ENCODE measurements at regions not wholly inside any gene's neighbourhood (a gene's known extent, or its start where the extent isn't known, plus 50 kb on each side); places are given as distances from the start of the nearest gene placed in this dataset.

DNA sequence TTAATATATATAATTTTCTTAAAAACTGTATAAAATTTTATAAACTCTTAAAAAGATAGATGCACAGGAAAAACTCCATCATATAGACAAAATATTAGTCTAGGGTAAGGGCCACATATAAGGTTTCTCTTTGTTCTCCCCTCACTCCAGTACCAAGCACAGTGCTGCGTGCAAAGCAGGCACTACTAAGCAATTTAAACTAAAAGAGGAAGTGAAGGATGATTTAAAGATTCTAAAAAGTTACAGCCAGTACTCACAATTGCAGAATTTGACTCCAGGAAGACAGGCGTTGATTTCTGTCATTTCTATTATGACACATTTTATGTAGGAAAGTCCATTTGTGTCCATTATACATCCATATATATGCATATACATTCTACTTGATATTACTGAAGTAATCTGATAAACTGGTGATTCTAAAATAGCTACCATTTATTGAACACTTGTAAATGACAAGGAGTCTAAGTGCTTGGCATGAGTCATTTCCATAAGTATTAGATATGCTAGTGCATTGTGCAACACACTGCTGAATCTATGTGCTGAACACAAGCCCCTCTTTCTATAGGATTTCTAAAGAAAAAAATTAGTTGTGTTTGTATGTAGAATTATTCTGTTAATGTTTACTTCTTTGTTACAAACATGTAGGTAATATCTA, 785.5 kb upstream of the ARRDC4 start:
- peaks cover 19% of the 10 kb centered on the region for H3K4me1 Mint-ChIP-seq (ENCODE audit: low read depth, unreplicated experiment)
- TF ChIP-seq, protein P1, sequence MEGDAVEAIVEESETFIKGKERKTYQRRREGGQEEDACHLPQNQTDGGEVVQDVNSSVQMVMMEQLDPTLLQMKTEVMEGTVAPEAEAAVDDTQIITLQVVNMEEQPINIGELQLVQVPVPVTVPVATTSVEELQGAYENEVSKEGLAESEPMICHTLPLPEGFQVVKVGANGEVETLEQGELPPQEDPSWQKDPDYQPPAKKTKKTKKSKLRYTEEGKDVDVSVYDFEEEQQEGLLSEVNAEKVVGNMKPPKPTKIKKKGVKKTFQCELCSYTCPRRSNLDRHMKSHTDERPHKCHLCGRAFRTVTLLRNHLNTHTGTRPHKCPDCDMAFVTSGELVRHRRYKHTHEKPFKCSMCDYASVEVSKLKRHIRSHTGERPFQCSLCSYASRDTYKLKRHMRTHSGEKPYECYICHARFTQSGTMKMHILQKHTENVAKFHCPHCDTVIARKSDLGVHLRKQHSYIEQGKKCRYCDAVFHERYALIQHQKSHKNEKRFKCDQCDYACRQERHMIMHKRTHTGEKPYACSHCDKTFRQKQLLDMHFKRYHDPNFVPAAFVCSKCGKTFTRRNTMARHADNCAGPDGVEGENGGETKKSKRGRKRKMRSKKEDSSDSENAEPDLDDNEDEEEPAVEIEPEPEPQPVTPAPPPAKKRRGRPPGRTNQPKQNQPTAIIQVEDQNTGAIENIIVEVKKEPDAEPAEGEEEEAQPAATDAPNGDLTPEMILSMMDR (IDR thresholded peaks at IDR 0.05; ENCODE audit: partially characterized antibody, unreplicated experiment) = no peak

DNA sequence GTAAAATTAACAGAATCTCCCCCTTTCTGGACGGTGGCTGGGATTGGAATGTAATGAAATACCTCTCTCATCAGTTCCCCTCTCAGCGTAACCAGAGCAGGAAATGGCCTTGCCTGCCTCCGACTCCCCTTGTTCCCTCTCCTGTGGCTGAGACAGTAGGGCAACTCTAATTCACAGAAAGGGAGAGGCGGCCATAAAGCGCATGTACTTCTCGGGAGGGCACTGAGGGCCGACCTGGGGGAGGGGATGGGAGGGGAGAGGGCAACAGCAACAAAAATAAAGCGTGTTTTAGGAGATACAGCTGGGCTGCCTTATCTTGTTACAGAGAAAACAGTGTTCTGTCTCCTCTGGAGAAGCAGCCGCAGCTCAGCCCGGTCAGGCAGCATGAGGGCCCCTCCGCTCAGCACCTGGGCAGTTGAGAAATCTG, 783.3 kb upstream of the ARRDC4 start:
- DNase-seq = peak; percentile 27
- no peaks in the 10 kb centered on the region for H3K36me3 Mint-ChIP-seq (ENCODE audit: unreplicated experiment)
- TF ChIP-seq, protein P1 (IDR thresholded peaks at IDR 0.05; ENCODE audit: partially characterized antibody, unreplicated experiment) = no peak
- H3K27me3 Mint-ChIP-seq (ENCODE audit: unreplicated experiment) = peaks cover 1% of the 10 kb centered on the region
- H3K27ac Mint-ChIP-seq (ENCODE audit: unreplicated experiment) = peak overlapping the region; percentile 56
- H3K4me1 Mint-ChIP-seq (ENCODE audit: low read depth, unreplicated experiment) = peaks cover 18% of the 10 kb centered on the region
- H3K4me3 Mint-ChIP-seq (ENCODE audit: unreplicated experiment) = no peak overlapping the region
- H3K9me3 Mint-ChIP-seq (ENCODE audit: unreplicated experiment) = peaks cover 1% of the 10 kb centered on the region

More for the DNA sequence above, 785.5 kb upstream of the ARRDC4 start:
- no peak overlapping the region for H3K27ac Mint-ChIP-seq (ENCODE audit: unreplicated experiment)
- H3K36me3 Mint-ChIP-seq (ENCODE audit: unreplicated experiment) = no peaks in the 10 kb centered on the region
- H3K9me3 Mint-ChIP-seq (ENCODE audit: unreplicated experiment) = peaks cover 1% of the 10 kb centered on the region
- peaks cover 2% of the 10 kb centered on the region for H3K27me3 Mint-ChIP-seq (ENCODE audit: unreplicated experiment)
- no peak overlapping the region for H3K4me3 Mint-ChIP-seq (ENCODE audit: unreplicated experiment)
- no peak for DNase-seq

DNA sequence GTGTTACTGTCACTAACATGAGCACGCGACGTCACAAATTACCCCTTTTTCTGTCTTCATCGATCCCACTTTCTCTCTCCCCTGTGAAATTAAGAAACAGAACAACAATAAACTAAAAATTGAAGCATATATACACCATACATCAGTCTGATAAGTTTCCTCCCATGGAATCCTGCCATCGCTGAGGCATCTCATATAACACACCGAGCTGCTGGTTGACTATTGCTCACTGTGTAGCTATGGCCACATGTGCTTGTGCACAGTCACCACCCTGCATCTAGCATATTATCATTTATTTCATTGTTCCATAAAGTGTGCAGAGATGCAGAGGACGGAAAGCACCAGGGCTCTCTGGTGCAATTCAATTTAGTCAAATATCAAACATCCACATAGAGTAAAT, 777.9 kb upstream of the ARRDC4 start:
- no peaks in the 10 kb centered on the region for H3K36me3 Mint-ChIP-seq (ENCODE audit: unreplicated experiment)
- no peak overlapping the region for H3K4me3 Mint-ChIP-seq (ENCODE audit: unreplicated experiment)
- peaks cover 5% of the 10 kb centered on the region for H3K27me3 Mint-ChIP-seq (ENCODE audit: unreplicated experiment)
- peak overlapping the region; percentile 70 for H3K27ac Mint-ChIP-seq (ENCODE audit: unreplicated experiment)
- DNase-seq = no peak
- peaks cover 26% of the 10 kb centered on the region for H3K4me1 Mint-ChIP-seq (ENCODE audit: low read depth, unreplicated experiment)
- H3K9me3 Mint-ChIP-seq (ENCODE audit: unreplicated experiment) = peaks cover 6% of the 10 kb centered on the region
- TF ChIP-seq, protein P1 (IDR thresholded peaks at IDR 0.05; ENCODE audit: partially characterized antibody, unreplicated experiment) = no peak

DNA sequence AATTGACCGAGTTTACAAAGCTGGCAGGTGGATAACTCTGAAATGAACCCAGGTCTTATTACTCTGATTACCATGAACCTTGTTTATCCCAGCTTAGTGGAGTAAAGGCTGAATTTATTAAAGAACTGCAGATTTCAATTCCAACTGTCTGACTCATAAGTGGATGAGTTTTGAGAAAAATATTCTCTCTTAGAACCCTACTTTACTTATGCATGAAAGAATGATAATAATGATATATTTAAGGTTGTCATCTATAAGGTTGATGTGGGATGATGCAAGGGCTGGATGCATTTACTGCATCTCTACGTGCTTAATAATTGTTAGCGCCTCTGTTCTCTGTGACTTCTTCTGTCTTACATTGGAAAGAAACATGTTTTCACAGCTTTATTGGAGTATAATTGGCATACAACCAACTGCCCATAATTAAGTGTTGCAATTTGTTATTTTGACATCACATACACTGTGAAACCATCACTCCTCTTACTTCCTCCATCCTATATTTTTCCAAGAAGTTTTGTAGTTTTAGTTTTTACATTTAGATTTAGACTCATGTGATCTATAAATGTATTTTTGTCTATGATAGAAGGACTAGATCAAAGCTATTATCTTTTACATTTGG, 771.2 kb upstream of the ARRDC4 start:
- Mint-ChIP-seq H3K36me3 (ENCODE audit: unreplicated experiment) (no peaks in the 10 kb centered on the region), H3K4me3 (ENCODE audit: unreplicated experiment) (no peak overlapping the region)

More for the DNA sequence above, 771.2 kb upstream of the ARRDC4 start:
- Mint-ChIP-seq H3K9me3 (ENCODE audit: unreplicated experiment) (no peaks in the 10 kb centered on the region), H3K27ac (ENCODE audit: unreplicated experiment) (no peak overlapping the region), H3K27me3 (ENCODE audit: unreplicated experiment) (no peaks in the 10 kb centered on the region), H3K4me1 (ENCODE audit: low read depth, unreplicated experiment) (no peaks in the 10 kb centered on the region)
- no peak for DNase-seq
- TF ChIP-seq, protein P1 (IDR thresholded peaks at IDR 0.05; ENCODE audit: partially characterized antibody, unreplicated experiment) = no peak

Data from glutamatergic neuron (in vitro differentiated cells).